GM23338 (cell line): ENCODE measurements at regions not wholly inside any gene's neighbourhood (a gene's known extent, or its start where the extent isn't known, plus 50 kb on each side); places are given as distances from the start of the nearest gene placed in this dataset.

ENCODE experiments used
- ATAC-seq: fragments of 200-7000 bp; cut with Tn5 transposase; 3 replicates; pipeline ENCODE4 v1.9.1; 2020
- DNase-seq: peaks from one replicate; pipeline ENCODE4 v3.0.0-alpha.2; 2015; ENCODE audit warnings: low spot score
- H2AFZ ChIP-seq: fragments of 200-600 bp; sonication (generic); 2 replicates; pipeline ENCODE4 v1.8.0; 2016; ENCODE audit warnings: antibody characterized with exemption, mild to moderate bottlenecking, moderate library complexity
- H3F3A ChIP-seq: fragments of 200-600 bp; sonication (generic); replicated peaks from 2 replicates; pipeline ENCODE4 v1.8.0; 2017; ENCODE audit warnings: antibody characterized with exemption, mixed run types, low read depth
- H3K27ac ChIP-seq: fragments of 200-600 bp; sonication (generic); 2 replicates; pipeline ENCODE4 v1.6.1; 2016; ENCODE audit warnings: low read depth
- H3K27me3 ChIP-seq: fragments of 200-600 bp; sonication (generic); 2 replicates; pipeline ENCODE4 v1.8.0; 2016; ENCODE audit warnings: mild to moderate bottlenecking, mixed run types, moderate library complexity; ENCODE audit not compliant: insufficient read depth
- H3K36me3 ChIP-seq: fragments of 200-600 bp; sonication (generic); 2 replicates; pipeline ENCODE4 v1.8.0; 2016; ENCODE audit warnings: mild to moderate bottlenecking; ENCODE audit not compliant: insufficient read depth
- H3K4me1 ChIP-seq: fragments of 200-600 bp; sonication (generic); 2 replicates; pipeline ENCODE4 v1.8.0; 2016; ENCODE audit warnings: mild to moderate bottlenecking, moderate library complexity; ENCODE audit not compliant: insufficient read depth
- H3K4me2 ChIP-seq: fragments of 200-600 bp; sonication (generic); 2 replicates; pipeline ENCODE4 v1.7.1; 2017; ENCODE audit warnings: mixed run types
- H3K4me3 ChIP-seq: fragments of 200-600 bp; sonication (generic); 2 replicates; pipeline ENCODE4 v1.6.1; 2016; ENCODE audit warnings: mixed run types
- H3K79me2 ChIP-seq: fragments of 200-600 bp; sonication (generic); replicated peaks from 2 replicates; pipeline ENCODE4 v1.8.0; 2017; ENCODE audit warnings: mild to moderate bottlenecking; ENCODE audit not compliant: insufficient read depth
- H3K9me2 ChIP-seq: fragments of 200-600 bp; sonication (generic); 2 replicates; pipeline ENCODE4 v1.8.0; 2017; ENCODE audit not compliant: insufficient read depth
- H4K20me1 ChIP-seq: fragments of 200-600 bp; sonication (generic); replicated peaks from 2 replicates; pipeline ENCODE4 v1.8.0; 2017; ENCODE audit warnings: mild to moderate bottlenecking; ENCODE audit not compliant: insufficient read depth
- H3K27ac Mint-ChIP-seq: 2 replicates; pipeline ENCODE4 v1.8.0; 2020; ENCODE audit warnings: inconsistent platforms, mild to moderate bottlenecking, moderate library complexity, mixed read lengths
- H3K27me3 Mint-ChIP-seq: 3 replicates; pipeline ENCODE4 v1.8.0; 2022; ENCODE audit warnings: low read depth, mild to moderate bottlenecking, moderate library complexity, mixed read lengths, inconsistent platforms; ENCODE audit not compliant: insufficient read depth, poor library complexity
- H3K36me3 Mint-ChIP-seq: 3 replicates; pipeline ENCODE4 v1.8.0; 2021; ENCODE audit warnings: low read depth, mild to moderate bottlenecking, inconsistent platforms, moderate library complexity, mixed read lengths
- H3K4me1 Mint-ChIP-seq: 3 replicates; pipeline ENCODE4 v1.8.0; 2020; ENCODE audit warnings: mild to moderate bottlenecking, inconsistent platforms, mixed read lengths
- H3K4me3 Mint-ChIP-seq: 3 replicates; pipeline ENCODE4 v1.8.0; 2021; ENCODE audit warnings: moderate library complexity, mild to moderate bottlenecking, inconsistent platforms, mixed read lengths
- H3K9me3 Mint-ChIP-seq: 3 replicates; pipeline ENCODE4 v1.8.0; 2020; ENCODE audit warnings: moderate library complexity, mild to moderate bottlenecking, inconsistent platforms, mixed read lengths
- CREB1 ChIP-seq: fragments of 250-450 bp; sonication (Bioruptor Pico); IDR thresholded peaks from 2 replicates; pipeline ENCODE4 v1.5.0; 2020; ENCODE audit warnings: low read depth, mild to moderate bottlenecking, moderate library complexity
- EZH2 ChIP-seq: fragments of 200-600 bp; sonication (generic); IDR thresholded peaks from one replicate; pipeline ENCODE4 v1.8.0; 2017; ENCODE audit warnings: antibody characterized with exemption, mild to moderate bottlenecking, low read depth; ENCODE audit not compliant: unreplicated experiment
- EZH2phosphoT487 ChIP-seq: fragments of 200-600 bp; sonication (generic); IDR thresholded peaks from one replicate; pipeline ENCODE4 v1.8.1; 2018; ENCODE audit warnings: antibody characterized with exemption; ENCODE audit not compliant: unreplicated experiment
- JUNB ChIP-seq: IDR thresholded peaks from one replicate; pipeline ENCODE4 v1.6.1; 2016; ENCODE audit warnings: antibody characterized with exemption; ENCODE audit not compliant: unreplicated experiment
- NANOG ChIP-seq: IDR thresholded peaks from 2 replicates; pipeline ENCODE4 v1.6.1; 2016; ENCODE audit warnings: antibody characterized with exemption, borderline replicate concordance
- POLR2AphosphoS5 ChIP-seq: IDR thresholded peaks from 2 replicates; pipeline ENCODE4 v1.6.1; 2016; ENCODE audit warnings: antibody characterized with exemption, low read depth
- STAT1 ChIP-seq: IDR thresholded peaks from one replicate; pipeline ENCODE4 v1.6.1; 2016; ENCODE audit warnings: antibody characterized with exemption; ENCODE audit not compliant: unreplicated experiment
- ZNF114 ChIP-seq: fragments of 250-450 bp; sonication (Bioruptor Pico); IDR thresholded peaks from 2 replicates; pipeline ENCODE4 v1.5.0; 2020; ENCODE audit warnings: mild to moderate bottlenecking, moderate library complexity
- ZNF331 ChIP-seq: fragments of 250-450 bp; sonication (Bioruptor Pico); IDR thresholded peaks from 2 replicates; pipeline ENCODE4 v1.5.0; 2020; ENCODE audit warnings: low read depth, mild to moderate bottlenecking, moderate library complexity
- TF ChIP-seq, protein P1 (sequence below): fragments of 250-450 bp; sonication (Bioruptor Pico); IDR thresholded peaks from 2 replicates; pipeline ENCODE4 v1.5.0; 2020; ENCODE audit warnings: mild to moderate bottlenecking, moderate library complexity
- TF ChIP-seq, protein P2 (sequence below): IDR thresholded peaks from 2 replicates; pipeline ENCODE4 v1.6.1; 2016; ENCODE audit warnings: antibody characterized with exemption
- TF ChIP-seq, protein P3 (sequence below): IDR thresholded peaks from one replicate; pipeline ENCODE4 v1.6.1; 2018; ENCODE audit warnings: antibody characterized with exemption; ENCODE audit not compliant: unreplicated experiment

DNA sequence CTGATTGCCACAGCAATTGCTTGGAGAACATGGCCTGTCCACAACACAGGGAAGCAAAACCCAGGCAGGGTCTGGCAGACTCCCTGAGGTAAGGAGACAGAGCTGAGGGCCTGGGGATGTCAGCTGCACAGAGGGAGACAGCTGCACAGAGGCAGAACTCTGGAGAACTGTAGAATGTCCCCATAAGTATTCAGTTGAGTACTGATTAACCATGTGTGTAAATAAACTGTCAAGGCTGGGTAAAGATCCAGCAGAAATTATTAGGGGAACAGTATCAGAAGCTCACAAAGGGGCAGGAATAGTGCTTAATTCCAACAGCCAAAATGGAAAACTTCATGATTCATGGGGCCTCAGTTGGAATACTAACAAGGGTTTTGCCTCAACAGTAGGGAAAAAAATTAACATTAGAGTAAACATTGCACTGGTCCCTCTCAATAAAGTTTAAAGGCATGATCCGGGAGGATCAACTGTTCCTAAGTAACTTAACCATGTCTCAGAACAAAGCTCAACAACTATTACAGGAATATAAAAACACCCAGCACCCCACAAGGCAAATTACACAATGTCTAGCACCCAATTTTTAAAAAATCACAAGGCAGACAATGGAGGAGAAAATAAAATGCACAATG lies 201.3 kb upstream of the RASSF8 start:
- DNase-seq (no peak), ATAC-seq (no peak)
- TF ChIP-seq POLR2AphosphoS5 = no peak
- Histone ChIP-seq H3K4me3 (no peak overlapping the region), H3K9me2 (no peaks in the 10 kb centered on the region), H3K27me3 (no peaks in the 10 kb centered on the region), H3K4me1 (no peaks in the 10 kb centered on the region), H4K20me1 (no peaks in the 10 kb centered on the region), H3K36me3 (no peaks in the 10 kb centered on the region), H3K4me2 (no peak overlapping the region), H3K27ac (no peak overlapping the region), H3F3A (no peaks in the 10 kb centered on the region), H3K79me2 (no peaks in the 10 kb centered on the region), H2AFZ (no peak overlapping the region)
- Mint-ChIP-seq H3K4me3 (no peak overlapping the region), H3K4me1 (peaks cover 7% of the 10 kb centered on the region), H3K9me3 (no peaks in the 10 kb centered on the region), H3K27ac (no peak overlapping the region), H3K27me3 (no peaks in the 10 kb centered on the region), H3K36me3 (no peaks in the 10 kb centered on the region)

DNA sequence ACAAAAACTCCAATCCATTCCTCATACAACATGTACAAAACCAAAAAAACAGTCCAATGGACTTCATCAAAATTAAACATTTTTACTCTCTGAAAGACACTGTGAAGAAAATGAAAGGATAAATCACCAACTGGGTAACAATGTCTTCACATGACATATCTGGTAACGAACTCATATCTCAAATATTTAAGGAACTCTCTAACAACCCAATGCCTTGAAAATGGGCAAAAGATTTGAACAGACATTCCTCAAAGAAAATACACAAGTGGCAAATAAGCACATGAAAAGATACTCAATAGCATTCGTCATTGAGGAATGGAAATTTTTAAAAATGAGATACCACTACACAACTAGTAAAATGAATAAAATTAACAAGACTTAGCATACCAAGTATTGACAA lies 198.7 kb upstream of the RASSF8 start:
- H3K27ac Mint-ChIP-seq = no peak overlapping the region
- Histone ChIP-seq H3K27me3 (no peaks in the 10 kb centered on the region), H3K36me3 (no peaks in the 10 kb centered on the region), H3K4me2 (no peak overlapping the region), H3K9me2 (no peaks in the 10 kb centered on the region; the same call in 1 of the 2 replicates), H2AFZ (no peak overlapping the region), H3K4me1 (no peaks in the 10 kb centered on the region), H3K27ac (no peak overlapping the region), H4K20me1 (no peaks in the 10 kb centered on the region), H3K79me2 (no peaks in the 10 kb centered on the region), H3K4me3 (no peak overlapping the region), H3F3A (no peaks in the 10 kb centered on the region)
- DNase-seq (no peak), ATAC-seq (no peak)
- H3K4me3 Mint-ChIP-seq = no peak overlapping the region
- no peaks in the 10 kb centered on the region for H3K9me3 Mint-ChIP-seq
- H3K27me3 Mint-ChIP-seq = no peaks in the 10 kb centered on the region
- H3K36me3 Mint-ChIP-seq = no peaks in the 10 kb centered on the region
- peaks cover 7% of the 10 kb centered on the region for H3K4me1 Mint-ChIP-seq
- TF ChIP-seq STAT1 (no peak), CREB1 (CRISPR knock-in tag) (no peak), ZNF114 (CRISPR knock-in tag) (no peak), JUNB (no peak), EZH2 (no peak), EZH2phosphoT487 (no peak), NANOG (no peak), POLR2AphosphoS5 (no peak), ZNF331 (CRISPR knock-in tag) (no peak)
- TF ChIP-seq, protein P1, sequence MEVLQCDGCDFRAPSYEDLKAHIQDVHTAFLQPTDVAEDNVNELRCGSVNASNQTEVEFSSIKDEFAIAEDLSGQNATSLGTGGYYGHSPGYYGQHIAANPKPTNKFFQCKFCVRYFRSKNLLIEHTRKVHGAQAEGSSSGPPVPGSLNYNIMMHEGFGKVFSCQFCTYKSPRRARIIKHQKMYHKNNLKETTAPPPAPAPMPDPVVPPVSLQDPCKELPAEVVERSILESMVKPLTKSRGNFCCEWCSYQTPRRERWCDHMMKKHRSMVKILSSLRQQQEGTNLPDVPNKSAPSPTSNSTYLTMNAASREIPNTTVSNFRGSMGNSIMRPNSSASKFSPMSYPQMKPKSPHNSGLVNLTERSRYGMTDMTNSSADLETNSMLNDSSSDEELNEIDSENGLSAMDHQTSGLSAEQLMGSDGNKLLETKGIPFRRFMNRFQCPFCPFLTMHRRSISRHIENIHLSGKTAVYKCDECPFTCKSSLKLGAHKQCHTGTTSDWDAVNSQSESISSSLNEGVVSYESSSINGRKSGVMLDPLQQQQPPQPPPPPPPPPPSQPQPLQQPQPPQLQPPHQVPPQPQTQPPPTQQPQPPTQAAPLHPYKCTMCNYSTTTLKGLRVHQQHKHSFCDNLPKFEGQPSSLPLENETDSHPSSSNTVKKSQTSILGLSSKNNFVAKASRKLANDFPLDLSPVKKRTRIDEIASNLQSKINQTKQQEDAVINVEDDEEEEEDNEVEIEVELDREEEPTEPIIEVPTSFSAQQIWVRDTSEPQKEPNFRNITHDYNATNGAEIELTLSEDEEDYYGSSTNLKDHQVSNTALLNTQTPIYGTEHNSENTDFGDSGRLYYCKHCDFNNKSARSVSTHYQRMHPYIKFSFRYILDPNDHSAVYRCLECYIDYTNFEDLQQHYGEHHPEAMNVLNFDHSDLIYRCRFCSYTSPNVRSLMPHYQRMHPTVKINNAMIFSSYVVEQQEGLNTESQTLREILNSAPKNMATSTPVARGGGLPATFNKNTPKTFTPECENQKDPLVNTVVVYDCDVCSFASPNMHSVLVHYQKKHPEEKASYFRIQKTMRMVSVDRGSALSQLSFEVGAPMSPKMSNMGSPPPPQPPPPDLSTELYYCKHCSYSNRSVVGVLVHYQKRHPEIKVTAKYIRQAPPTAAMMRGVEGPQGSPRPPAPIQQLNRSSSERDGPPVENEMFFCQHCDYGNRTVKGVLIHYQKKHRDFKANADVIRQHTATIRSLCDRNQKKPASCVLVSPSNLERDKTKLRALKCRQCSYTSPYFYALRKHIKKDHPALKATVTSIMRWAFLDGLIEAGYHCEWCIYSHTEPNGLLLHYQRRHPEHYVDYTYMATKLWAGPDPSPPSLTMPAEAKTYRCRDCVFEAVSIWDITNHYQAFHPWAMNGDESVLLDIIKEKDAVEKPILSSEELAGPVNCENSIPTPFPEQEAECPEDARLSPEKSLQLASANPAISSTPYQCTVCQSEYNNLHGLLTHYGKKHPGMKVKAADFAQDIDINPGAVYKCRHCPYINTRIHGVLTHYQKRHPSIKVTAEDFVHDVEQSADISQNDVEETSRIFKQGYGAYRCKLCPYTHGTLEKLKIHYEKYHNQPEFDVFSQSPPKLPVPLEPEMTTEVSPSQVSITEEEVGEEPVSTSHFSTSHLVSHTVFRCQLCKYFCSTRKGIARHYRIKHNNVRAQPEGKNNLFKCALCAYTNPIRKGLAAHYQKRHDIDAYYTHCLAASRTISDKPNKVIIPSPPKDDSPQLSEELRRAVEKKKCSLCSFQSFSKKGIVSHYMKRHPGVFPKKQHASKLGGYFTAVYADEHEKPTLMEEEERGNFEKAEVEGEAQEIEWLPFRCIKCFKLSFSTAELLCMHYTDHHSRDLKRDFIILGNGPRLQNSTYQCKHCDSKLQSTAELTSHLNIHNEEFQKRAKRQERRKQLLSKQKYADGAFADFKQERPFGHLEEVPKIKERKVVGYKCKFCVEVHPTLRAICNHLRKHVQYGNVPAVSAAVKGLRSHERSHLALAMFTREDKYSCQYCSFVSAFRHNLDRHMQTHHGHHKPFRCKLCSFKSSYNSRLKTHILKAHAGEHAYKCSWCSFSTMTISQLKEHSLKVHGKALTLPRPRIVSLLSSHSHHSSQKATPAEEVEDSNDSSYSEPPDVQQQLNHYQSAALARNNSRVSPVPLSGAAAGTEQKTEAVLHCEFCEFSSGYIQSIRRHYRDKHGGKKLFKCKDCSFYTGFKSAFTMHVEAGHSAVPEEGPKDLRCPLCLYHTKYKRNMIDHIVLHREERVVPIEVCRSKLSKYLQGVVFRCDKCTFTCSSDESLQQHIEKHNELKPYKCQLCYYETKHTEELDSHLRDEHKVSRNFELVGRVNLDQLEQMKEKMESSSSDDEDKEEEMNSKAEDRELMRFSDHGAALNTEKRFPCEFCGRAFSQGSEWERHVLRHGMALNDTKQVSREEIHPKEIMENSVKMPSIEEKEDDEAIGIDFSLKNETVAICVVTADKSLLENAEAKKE (CRISPR knock-in tag) = no peak
- TF ChIP-seq, protein P2, sequence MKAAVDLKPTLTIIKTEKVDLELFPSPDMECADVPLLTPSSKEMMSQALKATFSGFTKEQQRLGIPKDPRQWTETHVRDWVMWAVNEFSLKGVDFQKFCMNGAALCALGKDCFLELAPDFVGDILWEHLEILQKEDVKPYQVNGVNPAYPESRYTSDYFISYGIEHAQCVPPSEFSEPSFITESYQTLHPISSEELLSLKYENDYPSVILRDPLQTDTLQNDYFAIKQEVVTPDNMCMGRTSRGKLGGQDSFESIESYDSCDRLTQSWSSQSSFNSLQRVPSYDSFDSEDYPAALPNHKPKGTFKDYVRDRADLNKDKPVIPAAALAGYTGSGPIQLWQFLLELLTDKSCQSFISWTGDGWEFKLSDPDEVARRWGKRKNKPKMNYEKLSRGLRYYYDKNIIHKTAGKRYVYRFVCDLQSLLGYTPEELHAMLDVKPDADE = no peak
- TF ChIP-seq, protein P3, sequence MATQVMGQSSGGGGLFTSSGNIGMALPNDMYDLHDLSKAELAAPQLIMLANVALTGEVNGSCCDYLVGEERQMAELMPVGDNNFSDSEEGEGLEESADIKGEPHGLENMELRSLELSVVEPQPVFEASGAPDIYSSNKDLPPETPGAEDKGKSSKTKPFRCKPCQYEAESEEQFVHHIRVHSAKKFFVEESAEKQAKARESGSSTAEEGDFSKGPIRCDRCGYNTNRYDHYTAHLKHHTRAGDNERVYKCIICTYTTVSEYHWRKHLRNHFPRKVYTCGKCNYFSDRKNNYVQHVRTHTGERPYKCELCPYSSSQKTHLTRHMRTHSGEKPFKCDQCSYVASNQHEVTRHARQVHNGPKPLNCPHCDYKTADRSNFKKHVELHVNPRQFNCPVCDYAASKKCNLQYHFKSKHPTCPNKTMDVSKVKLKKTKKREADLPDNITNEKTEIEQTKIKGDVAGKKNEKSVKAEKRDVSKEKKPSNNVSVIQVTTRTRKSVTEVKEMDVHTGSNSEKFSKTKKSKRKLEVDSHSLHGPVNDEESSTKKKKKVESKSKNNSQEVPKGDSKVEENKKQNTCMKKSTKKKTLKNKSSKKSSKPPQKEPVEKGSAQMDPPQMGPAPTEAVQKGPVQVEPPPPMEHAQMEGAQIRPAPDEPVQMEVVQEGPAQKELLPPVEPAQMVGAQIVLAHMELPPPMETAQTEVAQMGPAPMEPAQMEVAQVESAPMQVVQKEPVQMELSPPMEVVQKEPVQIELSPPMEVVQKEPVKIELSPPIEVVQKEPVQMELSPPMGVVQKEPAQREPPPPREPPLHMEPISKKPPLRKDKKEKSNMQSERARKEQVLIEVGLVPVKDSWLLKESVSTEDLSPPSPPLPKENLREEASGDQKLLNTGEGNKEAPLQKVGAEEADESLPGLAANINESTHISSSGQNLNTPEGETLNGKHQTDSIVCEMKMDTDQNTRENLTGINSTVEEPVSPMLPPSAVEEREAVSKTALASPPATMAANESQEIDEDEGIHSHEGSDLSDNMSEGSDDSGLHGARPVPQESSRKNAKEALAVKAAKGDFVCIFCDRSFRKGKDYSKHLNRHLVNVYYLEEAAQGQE = no peak
